ENCODE measurements at regions not wholly inside any gene's neighbourhood (a gene's known extent, or its start where the extent isn't known, plus 50 kb on each side); places are given as distances from the start of the nearest gene placed in this dataset.

DNA sequence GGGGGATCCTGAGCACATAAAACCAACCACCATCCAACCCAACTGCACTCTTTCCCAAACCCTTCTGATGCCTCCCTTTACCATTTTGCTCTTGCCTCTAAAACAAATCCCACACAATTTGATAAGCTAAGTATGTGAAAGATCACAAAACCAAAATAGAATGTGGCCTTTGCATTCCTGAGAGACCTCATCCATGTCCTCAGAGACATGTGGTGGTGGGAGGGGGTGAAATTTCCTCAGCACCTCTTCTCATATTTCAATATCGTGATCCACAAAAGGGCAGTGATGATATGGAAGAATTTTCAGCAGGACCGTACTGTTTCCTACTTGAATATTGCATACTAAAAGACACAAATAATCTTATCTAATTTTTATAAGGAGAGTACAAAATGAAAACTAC, 423.3 kb downstream of the TLE1 start:
- no peak overlapping the region for H3K4me3 ChIP-seq (ENCODE audit: extremely low read depth in 1 of 4, insufficient read depth in 2 of 4, low read depth in 3 of 4, low read length in 4 of 4)
- no peak overlapping the region for H4K5ac ChIP-seq (ENCODE audit: insufficient read length, low read depth, low read length)
- no peak overlapping the region for H3K18ac ChIP-seq (ENCODE audit: extremely low read depth, low read length)
- ChIA-PET CTCF (ENCODE audit: partially characterized antibody) (no interaction called here), POLR2A (ENCODE audit: partially characterized antibody) (no interaction called here)
- H3K27me3 ChIP-seq (replicated peaks in 1 of 4; ENCODE audit: control insufficient read depth in 3 of 4, extremely low read depth in 1 of 4, insufficient read depth in 3 of 4, low read length in 3 of 4) = no peaks in the 10 kb centered on the region
- H3K36me3 ChIP-seq (ENCODE audit: control insufficient read depth in 2 of 4, insufficient read depth in 4 of 4, low read length in 3 of 4) = no peaks in the 10 kb centered on the region
- no peak overlapping the region for H2BK20ac ChIP-seq (ENCODE audit: low read length)
- no peak overlapping the region for H3K9ac ChIP-seq (replicated peaks in 1 of 4; ENCODE audit: extremely low read depth in 1 of 4, low read depth in 3 of 4, low read length in 3 of 4)
- H4K20me1 ChIP-seq (replicated peaks in 1 of 2; ENCODE audit: control insufficient read depth in 1 of 2, insufficient read depth in 2 of 2, low read length in 2 of 2) = no peaks in the 10 kb centered on the region
- no peak overlapping the region for H2BK5ac ChIP-seq (ENCODE audit: low read depth, low read length)
- no peak overlapping the region for H2AK5ac ChIP-seq (ENCODE audit: low read depth, low read length)
- no peak overlapping the region for H3K27ac ChIP-seq (ENCODE audit: low read depth, low read length)
- no peaks in the 10 kb centered on the region for H3K23me2 ChIP-seq (ENCODE audit: low read depth, low read length)
- H4K91ac ChIP-seq (replicated peaks; ENCODE audit: insufficient read length, low read length) = no peak overlapping the region
- H3K23ac ChIP-seq (ENCODE audit: insufficient read length) = no peak overlapping the region
- FAIRE-seq = no peak
- no peak overlapping the region for H2BK12ac ChIP-seq (ENCODE audit: low read depth, low read length)
- no peaks in the 10 kb centered on the region for H3K79me1 ChIP-seq (ENCODE audit: low read depth, low read length)
- DNase-seq (ENCODE audit: low read depth in 1 of 2, low spot score in 2 of 2) = no peak
- H3K9me3 ChIP-seq (ENCODE audit: insufficient read depth in 2 of 2, low read depth in 1 of 2, low read length in 1 of 2) = no peaks in the 10 kb centered on the region
- no peak overlapping the region for H2BK15ac ChIP-seq (ENCODE audit: low read length)
- no peaks in the 10 kb centered on the region for H3K4me1 ChIP-seq (replicated peaks in 1 of 4; ENCODE audit: control insufficient read depth in 3 of 4, insufficient read depth in 4 of 4, low read length in 3 of 4)
- no peak overlapping the region for H3K14ac ChIP-seq (ENCODE audit: insufficient read length)
- H2AFZ ChIP-seq (ENCODE audit: low read length) = no peak overlapping the region
- 96% methylated on average over 2 of the region's 2 CpGs; no CpG with 5 or more reads in 1 of the 2 experiments for WGBS, 2 experiments (ENCODE audit: extremely low coverage in 1 of 2, insufficient coverage in 1 of 2, insufficient read length in 1 of 2, insufficient replicate concordance in 2 of 2, low coverage in 1 of 2, low lambda C conversion rate in 2 of 2, missing lambda C conversion rate in 1 of 2)
- no peaks in the 10 kb centered on the region for H3K79me2 ChIP-seq (ENCODE audit: control insufficient read depth in 1 of 2, insufficient read depth in 2 of 2, low read length in 2 of 2)
- no peak overlapping the region for H3K4me2 ChIP-seq (ENCODE audit: insufficient read depth in 1 of 2, low read depth in 2 of 2, low read length in 2 of 2)
- no peak overlapping the region for H3K4ac ChIP-seq (replicated peaks; ENCODE audit: insufficient read length, low read depth, low read length)
- H2BK120ac ChIP-seq (replicated peaks; ENCODE audit: low read depth, low read length) = no peak overlapping the region
- no peak overlapping the region for H4K8ac ChIP-seq (ENCODE audit: extremely low read depth, insufficient read depth, low read length)
- H3K56ac ChIP-seq (replicated peaks; ENCODE audit: insufficient read length, low read depth, low read length) = no peak overlapping the region
- TF ChIP-seq EGR1 (IDR thresholded peaks at IDR 0.05; ENCODE audit: borderline replicate concordance, low read depth, low read length) (no peak), HDAC6 (IDR thresholded peaks at IDR 0.05; ENCODE audit: low read depth, low read length) (no peak), KDM5A (IDR thresholded peaks at IDR 0.05; ENCODE audit: low read length) (no peak)
